Peyer's patch (tissue), 4 donors: ENCODE measurements at regions not wholly inside any gene's neighbourhood (a gene's known extent, or its start where the extent isn't known, plus 50 kb on each side); places are given as distances from the start of the nearest gene placed in this dataset.

Source experiments
- CTCF ChIP-seq, 6 experiments: fragments of 450-650 bp in 4 of 6; fragments of 200-600 bp in 2 of 6; sonication (generic) in 1 of 6; IDR thresholded peaks; one replicate each; pipeline ENCODE4 v1.5.1; 2017 to 2019; ENCODE audit warnings: antibody characterized with exemption in 6 of 6, mild to moderate bottlenecking in 3 of 6, moderate library complexity in 1 of 6
- POLR2A ChIP-seq, 2 donors: fragments of 450-650 bp; IDR thresholded peaks; one replicate each; pipeline ENCODE4 v1.5.1; 2017; ENCODE audit warnings: antibody characterized with exemption in 2 of 2, mild to moderate bottlenecking in 2 of 2, moderate library complexity in 2 of 2

DNA sequence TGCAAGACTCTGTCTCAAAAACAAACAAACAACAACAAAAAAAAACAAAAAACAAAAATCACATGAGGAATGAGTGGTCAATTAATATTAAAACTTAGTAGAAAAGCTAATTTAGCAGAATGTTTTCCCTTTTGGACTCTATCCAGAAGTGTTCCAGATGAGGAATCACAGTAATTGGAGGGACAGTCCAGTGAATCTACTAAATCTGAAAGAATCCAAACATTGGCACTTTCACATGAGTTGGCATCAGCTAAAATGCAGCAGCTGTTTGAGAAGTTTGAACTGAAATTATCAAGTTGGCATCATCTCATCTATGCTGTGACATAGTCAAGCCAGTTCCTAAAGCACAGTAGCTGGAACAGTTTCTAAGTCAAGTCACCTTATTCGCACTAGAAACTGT, 367.8 kb downstream of the PPP1R3A start:
- TF ChIP-seq CTCF (IDR thresholded peaks at IDR 0.05) = no peak
- no peak for TF ChIP-seq POLR2A (IDR thresholded peaks at IDR 0.05)
